NCI-H510A (cell line): ENCODE measurements at regions not wholly inside any gene's neighbourhood (a gene's known extent, or its start where the extent isn't known, plus 50 kb on each side); places are given as distances from the start of the nearest gene placed in this dataset.
"Not testable (repeated sequence)": the region's sequence is repeated elsewhere in the genome, so short reads cannot be mapped to it uniquely, and the experiment has no call there.

Experiments used
- DNase-seq: peaks from one replicate; lab custom pipeline; 2025; lab: John Stamatoyannopoulos, UW

DNA sequence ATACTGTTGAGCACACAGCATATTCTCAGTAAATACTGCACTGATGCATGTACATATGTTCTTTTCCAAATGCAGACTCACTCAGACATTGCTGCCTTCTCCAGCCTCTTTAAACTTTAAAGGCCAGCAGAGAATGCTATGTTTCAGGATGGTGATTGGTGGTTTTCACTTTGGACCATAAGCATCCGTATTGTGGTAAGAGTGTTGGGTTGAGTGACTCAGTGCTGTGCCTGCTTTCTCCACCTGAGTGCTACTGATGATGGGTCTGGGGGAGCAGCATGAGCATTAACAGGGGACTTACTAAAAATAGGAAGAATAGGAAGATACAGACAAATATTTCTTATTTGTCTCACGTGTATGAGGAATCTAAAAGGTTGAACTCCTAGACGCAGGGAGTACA, 56.3 kb upstream of the ZNF92 start:
- DNase-seq, result no peak

DNA sequence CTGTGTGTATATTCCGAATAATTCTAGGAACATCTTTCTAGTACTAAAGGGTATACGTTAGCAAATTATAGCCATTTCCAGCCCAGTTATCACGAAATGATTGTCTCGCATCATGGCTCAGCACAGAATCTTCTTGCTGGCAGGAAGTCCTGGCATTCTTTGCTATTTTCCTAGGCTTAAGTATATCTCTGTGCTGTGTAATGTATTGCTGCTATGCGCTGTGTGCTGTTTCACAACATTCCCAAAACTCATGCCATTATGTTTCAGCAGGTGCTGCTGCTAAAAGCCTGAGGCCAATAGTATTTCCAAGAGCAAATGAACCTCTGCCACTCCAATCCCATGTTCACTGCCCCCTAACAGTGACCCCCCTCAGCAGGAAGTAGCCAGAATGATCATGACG, 62.9 kb upstream of the ZNF92 start:
- DNase-seq, result no peak

DNA sequence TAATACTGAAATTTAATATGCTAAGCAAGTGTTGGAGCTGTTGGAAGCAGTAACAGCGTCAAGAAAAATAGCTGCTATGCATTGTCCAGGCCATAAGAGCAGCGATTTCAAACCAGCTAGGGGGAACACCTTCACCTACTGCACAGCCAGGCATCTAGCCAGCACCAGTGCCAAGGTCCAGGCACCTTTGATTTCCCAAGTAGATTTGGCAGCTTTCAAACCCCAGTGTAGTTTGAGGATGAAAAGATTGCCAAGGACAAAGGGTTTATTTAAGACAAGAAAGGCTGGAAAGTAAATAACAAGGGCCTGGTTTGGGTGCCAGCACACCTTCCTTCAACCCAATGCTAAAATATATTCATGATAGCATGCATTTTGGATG, 65.4 kb upstream of the ZNF92 start:
- no peak for DNase-seq

DNA sequence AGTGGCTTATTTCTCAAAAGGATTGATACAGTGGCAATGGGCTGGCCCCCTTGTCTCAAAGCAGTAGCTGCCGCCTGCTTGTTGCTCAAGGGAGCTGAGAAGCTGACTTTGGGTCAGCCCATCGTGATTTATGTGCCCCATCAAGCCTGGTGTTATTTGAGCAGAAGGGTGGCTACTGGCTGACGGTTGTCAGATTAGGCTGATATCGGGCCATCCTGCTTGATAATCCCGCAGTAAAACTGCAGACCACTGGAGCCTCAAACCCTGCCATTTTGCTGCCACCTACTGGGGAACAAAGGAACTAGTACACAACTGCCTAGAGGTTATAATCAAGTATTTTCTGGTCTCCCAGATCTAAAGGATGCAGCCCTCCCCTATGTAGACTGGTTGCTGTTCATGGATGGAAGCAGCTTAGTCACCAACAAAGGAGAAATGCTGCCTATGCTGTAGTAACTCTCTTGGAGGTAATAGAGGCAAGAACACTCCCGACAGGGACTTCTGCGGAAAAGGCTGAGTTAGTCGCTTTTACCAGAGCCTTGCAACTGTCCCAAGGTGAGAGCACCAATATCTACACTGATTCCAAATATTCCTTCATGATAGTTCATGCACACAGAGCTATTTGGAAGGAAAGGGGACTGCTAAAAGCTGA, 65.9 kb upstream of the ZNF92 start:
- no peak for DNase-seq

DNA sequence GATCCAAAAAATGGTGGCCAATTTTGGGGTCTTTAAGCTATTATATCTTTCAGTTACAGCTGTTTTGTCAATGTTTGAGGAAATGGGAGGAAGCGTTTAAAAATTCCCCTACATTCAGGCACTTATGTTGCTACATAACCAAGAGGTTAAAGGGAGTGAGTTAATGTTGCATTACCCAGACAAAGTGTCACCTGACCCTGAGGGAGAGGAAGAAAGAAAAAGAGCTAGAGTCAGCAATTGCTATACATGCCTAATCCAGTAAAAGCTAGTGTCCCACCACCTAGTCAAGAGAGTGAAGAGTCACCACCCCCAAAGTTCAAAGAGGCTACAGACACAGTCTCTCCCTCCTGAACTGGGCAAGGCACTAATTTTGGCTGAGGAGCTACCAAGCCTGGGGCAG, 69.5 kb upstream of the ZNF92 start:
- DNase-seq, result no peak

DNA sequence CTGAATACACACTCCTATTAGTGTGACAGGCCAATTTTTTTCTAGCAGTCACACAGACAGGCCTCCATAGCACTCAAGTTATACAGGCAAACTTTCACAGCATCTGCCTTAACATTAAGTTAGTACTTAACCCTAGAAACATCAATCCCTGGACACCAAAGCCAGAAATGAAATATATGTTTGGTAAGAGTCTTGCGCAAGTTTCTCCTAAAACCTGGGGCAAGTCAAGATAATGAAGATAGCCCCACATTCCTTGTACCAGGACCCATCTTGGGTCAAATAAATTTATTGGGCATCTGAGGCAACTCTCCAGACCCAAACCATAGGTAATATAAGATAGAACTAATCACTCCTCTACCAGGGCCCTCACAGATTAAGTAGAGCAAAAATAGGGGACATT, 70.8 kb upstream of the ZNF92 start:
- no peak for DNase-seq

DNA sequence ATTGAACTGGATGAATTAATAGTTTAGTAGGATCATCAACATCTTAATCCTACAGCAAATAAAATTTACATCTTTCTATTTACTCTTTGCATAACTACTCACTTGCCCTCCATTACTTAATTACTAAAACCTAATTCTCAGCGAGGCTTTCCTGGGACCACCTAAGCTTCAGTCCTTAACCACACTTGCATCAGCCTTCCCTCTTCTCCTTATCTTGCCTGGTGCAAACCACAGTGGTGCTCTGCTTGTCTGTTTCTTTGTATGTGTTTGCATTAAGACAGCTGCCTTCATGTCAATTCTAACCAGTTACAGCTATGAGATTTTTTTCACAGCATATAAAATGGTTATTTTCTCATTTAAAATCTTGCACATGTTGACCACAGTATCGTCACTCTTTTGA, 72.6 kb upstream of the ZNF92 start:
- DNase-seq, result no peak

DNA sequence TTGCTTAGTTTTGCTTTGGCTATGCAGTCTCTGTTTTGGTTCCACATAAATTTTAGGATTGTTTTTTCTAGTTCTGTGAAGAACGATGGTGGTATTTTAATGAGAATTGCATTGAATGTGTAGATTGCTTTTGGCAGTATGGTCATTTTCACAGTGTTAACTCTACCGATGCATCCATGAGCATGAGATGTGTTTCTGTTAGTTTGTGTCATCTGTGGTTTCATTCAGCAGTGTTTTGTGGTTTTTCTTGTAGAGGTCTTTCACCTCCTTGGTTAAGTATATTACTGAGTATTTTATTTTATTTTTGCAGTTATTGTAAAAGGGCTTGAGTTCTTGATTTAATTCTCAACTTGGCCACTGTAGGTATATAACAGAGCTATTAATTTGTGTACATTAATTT, 78.2 kb upstream of the ZNF92 start:
- DNase-seq, result no peak

DNA sequence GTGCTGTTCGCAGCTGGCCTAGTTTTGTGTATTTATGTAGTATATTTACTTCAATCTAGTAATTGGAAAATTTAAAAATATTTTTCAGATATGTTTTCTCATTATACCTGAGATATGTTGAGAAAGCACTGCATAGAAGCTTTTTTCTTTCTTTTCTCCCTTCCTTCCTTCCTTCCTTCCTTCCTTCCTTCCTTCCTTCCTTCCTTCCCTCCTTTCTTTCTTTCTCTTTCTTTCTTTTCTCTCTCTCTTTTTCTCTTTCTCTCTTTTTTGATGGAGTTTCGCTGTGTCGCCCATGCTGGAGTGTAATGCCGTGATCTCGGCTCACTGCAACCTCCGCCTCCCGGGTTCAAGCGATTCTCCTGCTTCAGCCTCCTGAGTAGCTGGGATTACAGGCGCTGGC, 83.3 kb upstream of the ZNF92 start:
- DNase-seq, result not testable (repeated sequence)

DNA sequence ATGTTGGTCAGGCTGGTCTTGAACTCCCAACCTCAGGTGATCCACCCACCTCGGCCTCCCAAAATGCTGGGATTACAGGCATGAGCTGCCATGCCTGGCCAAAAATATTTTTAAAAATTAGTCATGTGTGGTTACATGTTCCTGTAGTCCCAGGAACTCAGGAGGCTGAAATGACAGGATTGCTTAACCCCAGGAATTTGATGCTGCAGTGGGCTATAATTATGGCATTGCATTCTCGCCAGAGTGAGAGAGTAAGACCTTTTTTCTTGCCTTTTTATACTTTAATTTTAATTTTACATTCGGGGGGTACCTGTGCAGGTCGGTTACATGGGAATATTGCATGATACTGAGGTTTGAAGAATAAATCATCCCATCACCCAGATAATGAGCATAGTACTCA, 86.6 kb upstream of the ZNF92 start:
- no peak for DNase-seq

DNA sequence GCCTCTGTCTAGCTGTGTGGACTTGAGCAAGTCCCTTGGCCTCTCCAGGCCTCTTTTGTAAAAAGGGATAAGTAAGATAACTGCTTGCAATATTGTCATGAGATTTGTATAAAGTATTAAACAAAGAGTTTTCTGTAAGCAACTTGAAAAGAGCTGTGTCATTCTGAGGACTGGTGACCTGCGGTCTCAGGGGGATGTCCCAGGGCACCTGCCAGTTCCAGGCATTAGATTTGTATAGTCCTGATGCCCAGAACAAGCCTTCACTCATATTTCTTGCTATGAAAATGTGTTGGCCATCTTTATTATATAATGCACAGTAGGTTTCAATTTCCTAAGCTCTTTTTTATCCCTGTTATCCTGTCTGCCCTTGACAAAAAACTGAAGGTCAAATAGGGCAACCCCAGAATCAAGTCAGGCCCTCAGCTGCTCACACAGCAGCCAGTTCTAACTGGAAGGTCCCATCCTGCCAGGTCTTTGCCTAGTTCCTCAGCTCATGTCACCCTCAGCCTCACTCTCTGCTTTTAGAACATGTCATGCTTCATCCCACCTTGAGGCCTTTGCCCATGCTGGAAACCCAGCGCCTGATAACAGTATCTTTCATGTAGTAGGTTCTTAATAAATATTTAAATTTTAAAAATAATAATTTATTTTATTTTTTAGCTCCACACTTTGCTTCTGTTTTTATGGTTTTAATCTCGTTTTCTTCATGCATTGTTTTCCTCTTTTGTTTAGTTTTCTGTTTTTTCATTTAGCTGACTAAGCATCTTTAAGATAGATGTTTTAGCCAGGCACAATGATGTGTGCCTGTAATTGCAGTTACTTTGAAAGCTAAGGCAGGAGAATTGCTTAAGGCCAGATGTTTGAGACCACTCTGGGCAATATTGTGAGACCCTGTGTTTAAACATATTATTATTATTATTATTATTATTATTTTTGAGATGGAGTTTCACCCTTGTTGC, 87.5 kb upstream of the ZNF92 start:
- DNase-seq, result no peak

DNA sequence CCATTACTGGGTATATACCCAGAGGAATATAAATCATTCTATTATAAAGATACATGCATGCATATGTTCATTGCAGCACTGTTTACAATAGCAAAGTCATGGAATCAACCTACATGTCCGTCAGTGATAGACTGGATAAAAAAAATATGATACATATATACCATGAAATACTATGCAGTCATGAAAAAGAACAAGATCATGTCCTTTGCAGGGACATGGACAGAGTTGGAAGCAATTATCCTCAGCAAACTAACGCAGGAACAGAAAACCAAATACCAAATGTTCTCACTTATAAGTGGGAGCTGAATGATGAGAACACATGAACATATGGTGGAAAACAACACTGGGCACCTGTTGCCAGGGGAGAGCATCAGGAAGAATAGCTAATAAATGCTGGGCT, 88.4 kb upstream of the ZNF92 start:
- DNase-seq, result not testable (repeated sequence)

DNA sequence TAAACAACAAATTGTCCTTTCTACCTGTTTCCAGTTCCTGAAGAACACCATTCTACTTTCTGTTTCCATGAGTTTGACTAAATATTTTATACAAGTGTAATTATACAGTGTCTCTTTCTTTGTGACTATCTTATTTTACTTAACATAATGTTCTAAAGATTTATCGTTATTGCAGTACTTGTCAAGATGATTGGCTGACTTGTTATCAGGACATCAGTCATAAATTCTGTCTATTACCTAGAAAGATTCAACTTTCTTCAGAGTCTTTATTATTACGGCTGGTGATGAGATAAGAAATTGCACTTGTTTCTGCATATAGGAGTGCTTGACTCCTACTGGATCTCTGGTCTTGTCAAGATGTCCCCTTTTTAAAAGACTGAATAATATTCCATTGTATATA, 93.9 kb upstream of the ZNF92 start:
- DNase-seq, result no peak

DNA sequence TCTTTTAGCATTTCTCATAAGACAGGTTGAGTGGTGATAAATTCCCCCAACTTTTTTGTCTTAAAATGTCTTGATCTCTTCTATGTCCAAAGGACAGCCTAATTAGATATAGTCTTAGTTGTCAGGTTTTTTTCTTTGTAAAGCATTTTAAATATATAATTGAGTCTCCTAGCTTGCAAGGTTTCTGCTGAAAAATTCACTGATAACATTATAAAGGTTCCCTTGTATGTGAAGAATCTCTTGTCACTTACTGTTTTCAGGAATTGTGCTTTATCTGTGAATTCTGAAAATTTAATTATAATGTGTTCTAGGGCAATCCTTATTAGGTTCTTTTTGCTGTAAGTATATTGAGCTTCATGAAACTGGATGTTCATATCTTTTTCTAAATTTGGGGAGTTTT, 96.8 kb upstream of the ZNF92 start:
- DNase-seq, result no peak

DNA sequence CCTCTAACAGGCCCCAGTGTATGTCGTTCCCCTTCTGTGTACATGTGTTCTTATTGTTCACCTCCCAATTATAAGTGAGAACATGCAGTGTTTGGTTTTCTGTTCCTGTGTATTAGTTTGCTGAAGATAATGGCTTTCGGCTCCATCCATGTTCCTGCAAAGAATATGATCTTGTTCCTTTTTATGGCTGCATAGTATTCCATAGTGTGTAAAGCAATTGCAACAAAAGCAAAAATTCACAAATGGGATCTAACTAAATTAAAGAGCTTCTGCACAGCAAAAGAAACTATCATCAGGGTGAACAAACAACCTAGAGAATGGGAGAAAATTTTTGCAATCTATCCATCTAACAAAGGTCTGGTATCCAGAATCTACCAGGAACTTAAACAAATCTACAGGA, 102.2 kb upstream of the ZNF92 start:
- DNase-seq, result not testable (repeated sequence)

DNA sequence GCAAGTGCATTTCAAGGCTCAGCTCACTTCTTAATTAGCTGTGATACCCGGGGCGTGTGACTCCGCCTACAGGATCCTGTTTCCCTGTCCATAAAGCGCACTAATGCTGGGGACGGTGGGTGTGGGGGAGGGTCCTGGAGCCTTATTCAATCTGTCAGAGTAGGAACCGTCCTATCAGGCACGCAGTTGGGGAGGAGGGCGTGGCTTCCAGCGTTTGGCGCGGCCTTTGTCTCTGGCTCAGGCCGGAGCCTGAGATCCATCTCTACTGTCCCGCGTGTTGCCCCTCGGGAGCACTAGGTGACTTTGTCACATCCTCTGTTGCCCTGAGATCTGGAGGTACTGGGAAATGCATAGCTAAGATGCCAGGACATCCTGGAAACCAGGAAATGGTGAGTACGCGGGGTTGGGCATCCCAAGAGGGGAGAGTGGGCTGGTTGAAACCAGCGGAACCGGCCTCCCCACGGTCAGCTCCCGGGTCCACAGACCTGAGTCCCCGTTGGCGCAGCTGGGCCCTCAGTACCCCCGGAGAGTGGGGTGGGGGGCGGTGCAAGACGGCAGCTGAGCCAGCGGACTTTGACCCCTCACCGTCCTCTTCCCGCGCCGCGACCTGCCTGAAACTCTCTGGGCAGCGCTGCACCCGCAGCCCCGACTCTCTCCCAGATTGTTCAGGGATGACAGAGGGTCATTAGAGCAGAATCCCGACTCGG, 104.4 kb upstream of the ZNF92 start:
- DNase-seq, result peak; percentile 77

DNA sequence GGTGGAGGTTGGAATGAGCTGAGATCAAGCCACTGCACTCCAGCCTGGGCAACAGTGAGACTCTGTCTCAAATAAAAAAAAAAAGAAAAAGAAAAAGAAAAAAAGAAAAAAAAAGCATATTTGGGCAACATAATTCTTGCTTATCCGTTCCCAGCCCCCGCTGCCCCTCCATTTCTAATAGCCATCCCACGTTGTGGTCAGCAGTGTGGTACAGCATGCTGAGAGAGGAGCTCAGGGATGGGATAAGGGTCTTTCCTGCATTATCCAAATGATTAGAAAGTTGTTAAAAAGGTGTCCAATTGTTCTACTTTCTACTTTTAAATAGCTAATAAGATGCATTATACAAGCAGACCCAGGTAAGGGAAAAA, 104.9 kb upstream of the ZNF92 start:
- no peak for DNase-seq

DNA sequence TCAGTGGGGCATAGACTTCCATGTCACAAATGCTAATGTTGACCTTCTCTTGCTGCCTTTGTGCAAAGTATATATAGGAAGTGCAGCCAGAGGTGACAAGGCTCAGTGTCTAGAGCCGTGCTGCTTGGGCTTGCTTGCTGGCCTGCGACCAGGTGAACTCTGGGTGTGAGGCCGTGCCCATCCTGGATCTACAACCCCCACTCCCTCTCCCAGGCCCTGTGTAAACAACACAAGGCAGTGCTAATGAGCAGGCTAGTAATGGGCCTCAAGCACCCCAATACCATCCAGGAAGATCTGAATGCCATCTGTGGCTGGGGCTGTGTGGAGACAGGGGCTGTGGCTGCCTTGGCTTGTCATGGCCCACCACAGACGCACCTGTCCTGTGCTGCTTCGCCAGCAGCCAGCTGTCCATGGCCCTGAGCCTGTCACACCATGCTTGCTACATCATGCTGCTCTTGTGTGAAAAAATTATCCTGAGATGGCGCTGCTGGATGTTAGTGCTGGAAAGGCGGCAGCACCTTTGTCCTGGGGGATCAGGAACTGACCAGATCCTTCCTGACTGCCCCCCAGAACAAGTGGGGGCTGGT, 107.6 kb upstream of the ZNF92 start:
- no peak for DNase-seq

DNA sequence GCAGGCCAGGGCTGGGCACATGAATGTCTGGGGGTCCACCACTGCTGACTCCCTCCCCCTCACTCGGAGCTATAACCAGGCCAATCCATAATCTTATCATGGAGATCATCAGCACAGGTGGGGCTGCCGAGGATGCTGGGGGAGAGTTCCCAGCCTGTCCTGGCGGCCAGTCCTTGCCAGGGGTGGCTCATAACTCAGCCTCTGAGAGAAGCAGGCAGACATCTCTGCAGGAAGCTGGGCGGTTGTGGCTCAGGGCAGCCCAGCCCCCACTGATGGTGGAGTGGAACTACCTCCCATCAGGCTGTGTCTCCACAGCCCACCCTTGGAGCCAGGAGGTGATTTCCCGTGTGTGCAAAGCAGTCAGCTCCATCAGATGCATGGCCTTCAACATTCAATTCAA, 109.4 kb upstream of the ZNF92 start:
- no peak for DNase-seq

DNA sequence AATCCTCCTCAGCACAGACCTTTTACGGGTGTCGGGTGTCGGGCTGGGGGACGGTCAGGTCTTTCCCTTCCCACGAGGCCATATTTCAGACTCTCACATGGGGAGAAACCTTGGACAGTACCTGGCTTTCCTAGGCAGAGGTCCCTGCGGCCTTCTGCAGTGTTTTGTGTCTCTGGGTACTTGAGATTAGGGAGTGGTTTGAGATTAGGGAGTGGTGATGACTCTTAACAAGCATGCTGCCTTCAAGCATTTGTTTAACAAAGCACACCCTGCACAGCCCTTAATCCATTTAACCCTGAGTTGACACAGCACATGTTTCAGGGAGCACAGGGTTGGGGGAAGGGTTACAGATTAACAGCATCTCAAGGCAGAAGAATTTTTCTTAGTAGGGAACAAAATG, 113.0 kb upstream of the ZNF92 start:
- not testable (repeated sequence) for DNase-seq

DNA sequence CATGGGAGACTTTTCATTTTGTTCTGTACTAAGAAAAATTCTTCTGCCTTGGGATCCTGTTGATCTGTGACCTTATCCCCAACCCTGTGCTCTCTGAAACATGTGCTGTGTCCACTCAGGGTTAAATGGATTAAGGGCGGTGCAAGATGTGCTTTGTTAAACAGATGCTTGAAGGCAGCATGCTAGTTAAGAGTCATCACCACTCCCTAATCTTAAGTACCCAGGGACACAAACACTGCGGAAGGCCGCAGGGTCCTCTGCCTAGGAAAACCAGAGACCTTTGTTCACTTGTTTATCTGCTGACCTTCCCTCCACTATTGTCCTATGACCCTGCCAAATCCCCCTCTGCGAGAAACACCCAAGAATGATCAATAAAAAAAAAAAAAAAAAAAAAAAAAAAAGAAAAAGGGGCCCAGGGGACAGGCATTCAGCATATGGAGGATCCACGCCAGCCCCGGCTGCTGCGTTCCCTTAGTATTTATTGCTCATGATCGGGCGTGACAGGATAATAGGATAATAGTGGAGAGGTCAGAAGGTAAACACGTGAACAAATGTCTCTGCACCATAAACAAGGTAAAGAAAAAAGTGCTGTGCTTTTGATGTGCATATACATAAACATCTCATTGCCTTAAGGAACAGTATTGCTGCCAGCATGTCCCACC, 113.7 kb upstream of the ZNF92 start:
- not testable (repeated sequence) for DNase-seq

DNA sequence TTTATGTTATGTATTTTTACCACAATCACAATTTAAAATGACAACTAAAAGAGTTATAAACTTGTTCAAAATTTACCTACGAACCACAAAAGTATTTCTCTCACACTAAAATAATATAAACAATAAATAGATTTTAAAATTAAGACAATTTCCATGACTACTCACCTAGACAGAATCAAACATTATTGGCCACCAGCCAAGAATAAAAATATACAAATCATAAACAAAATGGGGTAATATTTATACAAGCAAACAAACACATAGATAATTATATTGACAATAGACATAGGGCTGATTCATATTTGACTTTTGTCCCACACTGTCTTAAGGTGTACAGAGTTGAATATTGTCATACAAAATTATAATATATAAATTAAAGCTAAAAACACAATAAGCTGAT, 119.6 kb upstream of the ZNF92 start:
- DNase-seq, result no peak
